GM19455 (cell line): ENCODE measurements at regions not wholly inside any gene's neighbourhood (a gene's known extent, or its start where the extent isn't known, plus 50 kb on each side); places are given as distances from the start of the nearest gene placed in this dataset.

Experiments used
- ATAC-seq: cut with Tn5 transposase; IDR thresholded peaks from one replicate; pipeline ENCODE4 v1.9.1; 2021; ENCODE audit not compliant: unreplicated experiment

- no peak for ATAC-seq
These were observed 147.4 kb upstream of the GPR26 start for GRCh38 chr10:123518765-123519164.

- no peak for ATAC-seq
These were observed 146.3 kb upstream of the GPR26 start for GRCh38 chr10:123519861-123520260.

- ATAC-seq: no peak
These were observed 145.1 kb upstream of the GPR26 start for GRCh38 chr10:123521076-123521475.

- no peak for ATAC-seq
These were observed 144.6 kb upstream of the GPR26 start for GRCh38 chr10:123521556-123521955.

- ATAC-seq: peak; percentile 53
These were observed 143.3 kb upstream of the GPR26 start for GRCh38 chr10:123522702-123523312.

- no peak for ATAC-seq
These were observed 142.3 kb upstream of the GPR26 start for GRCh38 chr10:123523833-123524232.

- ATAC-seq: no peak
These were observed 139.6 kb upstream of the GPR26 start for GRCh38 chr10:123526356-123527064.

GRCh38 chr10:123527151-123527550, 139.0 kb upstream of the GPR26 start:
- ATAC-seq: no peak

- no peak for ATAC-seq
These were observed 136.9 kb upstream of the GPR26 start for GRCh38 chr10:123529146-123529760.

GRCh38 chr10:123530166-123530870, 135.8 kb upstream of the GPR26 start:
- ATAC-seq: no peak

- no peak for ATAC-seq
These were observed 130.8 kb upstream of the GPR26 start for GRCh38 chr10:123535386-123535785.

GRCh38 chr10:123536176-123536845, 129.8 kb upstream of the GPR26 start:
- ATAC-seq: no peak

- ATAC-seq: no peak
These were observed 128.8 kb upstream of the GPR26 start for GRCh38 chr10:123537188-123537961.

- ATAC-seq: no peak
These were observed 127.5 kb upstream of the GPR26 start for GRCh38 chr10:123538401-123539320.

GRCh38 chr10:123544986-123545385, 121.2 kb upstream of the GPR26 start:
- no peak for ATAC-seq

- no peak for ATAC-seq
These were observed 117.4 kb upstream of the GPR26 start for GRCh38 chr10:123548770-123549169.

GRCh38 chr10:123549761-123550454, 116.2 kb upstream of the GPR26 start:
- ATAC-seq: no peak

GRCh38 chr10:123550675-123551096, 115.5 kb upstream of the GPR26 start:
- no peak for ATAC-seq

GRCh38 chr10:123551259-123551658, 114.9 kb upstream of the GPR26 start:
- ATAC-seq: no peak
